NCI-H1105 (cell line): ENCODE measurements at regions not wholly inside any gene's neighbourhood (a gene's known extent, or its start where the extent isn't known, plus 50 kb on each side); places are given as distances from the start of the nearest gene placed in this dataset.
"Not testable (repeated sequence)": the region's sequence is repeated elsewhere in the genome, so short reads cannot be mapped to it uniquely, and the experiment has no call there.

Source experiments
- DNase-seq: peaks from one replicate; lab custom pipeline; 2025; lab: John Stamatoyannopoulos, UW

DNA sequence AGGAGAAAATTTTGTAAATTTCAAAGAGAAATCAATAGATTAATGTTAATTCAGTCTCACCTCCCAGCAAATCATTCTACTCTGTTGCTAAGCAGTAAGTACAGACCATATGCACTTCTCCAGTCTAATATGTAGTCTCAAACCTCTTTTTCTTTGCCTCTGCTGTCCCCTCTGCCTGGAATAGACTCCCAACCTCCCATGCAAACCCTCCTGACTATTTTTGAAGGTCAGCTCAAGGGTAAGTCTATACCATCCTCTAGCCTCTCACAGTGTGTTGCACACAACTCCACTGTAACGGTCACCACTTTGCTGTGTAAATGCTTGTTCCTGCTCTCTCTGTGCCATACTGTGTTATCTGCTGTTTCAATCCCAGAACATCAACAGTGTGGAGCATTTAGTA is 94.5 kb upstream of the TRIM77 start:
- DNase-seq, result not testable (repeated sequence)

DNA sequence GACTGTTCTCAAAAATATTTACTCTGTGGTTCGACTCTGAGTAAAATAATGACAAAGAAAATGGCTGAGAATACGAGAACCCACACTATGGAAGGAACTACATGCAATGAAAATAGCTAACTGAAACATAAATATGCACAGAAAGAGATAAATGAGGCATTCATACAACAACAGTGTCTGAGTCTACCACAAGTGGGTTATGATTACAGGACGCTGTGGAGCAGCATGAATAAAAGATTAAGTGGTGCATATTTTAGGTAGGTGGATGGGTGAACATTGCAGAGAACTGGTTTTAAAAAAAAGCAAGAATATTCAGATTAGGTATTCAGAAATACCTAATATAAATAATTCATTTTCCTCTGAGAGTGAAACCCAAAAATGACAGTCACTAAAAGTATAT is 93.9 kb upstream of the TRIM77 start:
- not testable (repeated sequence) for DNase-seq

GRCh38 chr11:89616999-89617602 is 93.0 kb upstream of the TRIM77 start:
- not testable (repeated sequence) for DNase-seq

DNA sequence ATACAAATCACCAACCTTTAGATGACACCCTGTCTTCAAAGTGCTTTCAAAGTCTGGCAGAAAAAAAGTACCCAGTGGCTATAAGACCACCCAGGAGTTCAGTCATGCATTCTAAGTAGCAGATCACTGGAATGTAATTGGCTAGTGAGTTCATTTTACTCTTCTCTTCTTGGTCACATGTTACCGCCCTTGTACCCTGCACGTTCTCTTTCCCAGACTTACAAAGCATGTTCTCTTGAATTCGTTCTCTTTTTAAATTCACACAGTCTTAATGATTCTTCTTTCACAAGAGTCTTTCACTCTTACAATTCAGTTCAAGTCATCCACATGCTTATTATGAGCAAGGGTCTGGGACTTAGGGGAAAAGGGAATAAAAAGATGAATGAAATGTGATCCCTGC is 89.4 kb upstream of the TRIM77 start:
- not testable (repeated sequence) for DNase-seq

- DNase-seq, result no peak
Observed at GRCh38 chr11:89625171-89625570, 84.9 kb upstream of the TRIM77 start.

DNA sequence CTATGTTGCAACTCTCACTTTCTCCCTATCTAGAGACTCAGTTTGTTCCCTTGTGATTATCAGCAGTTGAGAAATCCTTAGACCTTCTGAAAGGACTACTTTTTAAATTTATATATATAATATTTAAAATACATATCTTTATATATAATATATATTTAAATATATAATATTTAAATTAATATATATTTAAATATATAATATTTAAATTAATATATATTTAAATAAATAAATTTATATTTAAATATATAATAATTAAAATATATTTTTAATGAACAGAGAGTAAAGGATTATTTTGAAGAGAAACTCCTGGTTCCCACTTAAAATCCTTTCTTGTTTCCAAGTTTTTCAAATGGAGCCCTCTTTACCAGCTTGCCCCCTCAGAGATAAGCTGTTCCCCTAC is 83.7 kb upstream of the TRIM77 start:
- DNase-seq, result no peak

GRCh38 chr11:89626881-89627280 is 83.2 kb upstream of the TRIM77 start:
- DNase-seq, result not testable (repeated sequence)

DNA sequence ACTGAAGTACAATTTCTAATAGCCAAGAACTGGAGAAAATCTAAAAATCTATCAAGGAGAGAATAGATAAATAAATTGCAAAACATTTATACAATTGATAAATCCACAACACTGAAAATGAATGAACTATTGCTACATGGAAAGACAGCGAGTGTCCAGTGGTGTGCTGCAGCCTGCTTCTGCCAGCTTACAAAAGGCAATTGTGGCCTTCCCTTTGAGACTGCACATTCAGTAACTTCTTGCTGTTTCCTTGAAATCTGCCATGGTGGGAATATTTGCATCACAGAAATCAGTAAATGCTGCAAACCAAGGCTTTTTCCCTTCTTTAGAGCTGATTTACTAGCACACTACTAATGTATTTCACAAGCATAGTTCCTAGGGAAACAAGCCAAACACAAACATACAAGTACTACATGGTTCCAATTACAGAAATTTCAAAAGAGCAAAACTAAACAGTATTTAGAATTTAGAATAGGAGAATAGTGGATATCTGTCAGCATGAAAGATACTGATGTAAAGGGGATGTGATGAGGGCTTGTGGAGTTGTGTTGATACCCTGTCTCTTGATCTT is 76.9 kb upstream of the TRIM77 start:
- DNase-seq, result no peak

GRCh38 chr11:89640777-89641176 is 69.3 kb upstream of the TRIM77 start:
- DNase-seq, result not testable (repeated sequence)

- not testable (repeated sequence) for DNase-seq
Observed at GRCh38 chr11:89648232-89648631, 61.9 kb upstream of the TRIM77 start.

DNA sequence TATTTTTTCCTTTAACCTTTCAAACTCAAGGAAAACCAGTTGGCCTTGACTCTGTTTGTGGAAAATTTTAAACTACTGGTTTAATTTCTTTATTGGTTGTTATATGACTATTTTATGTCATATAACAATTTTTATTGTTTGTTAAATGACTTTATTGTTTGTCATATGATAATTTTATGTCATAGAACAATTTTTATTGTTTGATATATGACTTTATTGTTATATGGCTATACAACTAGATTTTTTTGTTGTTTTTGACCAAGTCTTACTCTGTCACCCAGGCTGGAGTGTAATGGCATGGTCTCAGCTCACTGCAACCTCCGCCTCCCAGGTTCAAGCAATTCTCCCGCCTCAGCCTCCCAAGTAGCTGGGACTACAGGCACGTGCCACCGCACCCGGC is 61.1 kb upstream of the TRIM77 start:
- DNase-seq, result not testable (repeated sequence)

GRCh38 chr11:89654669-89655068 is 55.4 kb upstream of the TRIM77 start:
- DNase-seq, result not testable (repeated sequence)

DNA sequence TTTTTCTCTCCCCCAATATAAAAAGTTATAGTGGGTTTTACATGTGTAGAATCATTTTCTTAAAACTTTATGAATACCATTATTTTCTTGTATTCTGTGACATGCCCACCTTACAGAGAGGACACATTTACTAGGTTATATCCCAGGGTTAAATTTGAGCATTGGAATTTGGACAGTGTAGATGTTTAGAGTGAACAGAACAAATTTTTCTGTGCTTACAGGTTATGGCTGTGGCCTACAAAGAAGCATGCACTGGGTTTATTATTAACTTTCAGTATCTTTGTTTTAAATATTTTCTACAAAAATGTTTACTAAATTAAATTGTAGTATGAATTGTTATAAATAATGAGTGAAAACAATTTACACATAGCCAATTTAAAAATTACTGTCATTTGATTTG is 51.3 kb upstream of the TRIM77 start:
- not testable (repeated sequence) for DNase-seq

DNA sequence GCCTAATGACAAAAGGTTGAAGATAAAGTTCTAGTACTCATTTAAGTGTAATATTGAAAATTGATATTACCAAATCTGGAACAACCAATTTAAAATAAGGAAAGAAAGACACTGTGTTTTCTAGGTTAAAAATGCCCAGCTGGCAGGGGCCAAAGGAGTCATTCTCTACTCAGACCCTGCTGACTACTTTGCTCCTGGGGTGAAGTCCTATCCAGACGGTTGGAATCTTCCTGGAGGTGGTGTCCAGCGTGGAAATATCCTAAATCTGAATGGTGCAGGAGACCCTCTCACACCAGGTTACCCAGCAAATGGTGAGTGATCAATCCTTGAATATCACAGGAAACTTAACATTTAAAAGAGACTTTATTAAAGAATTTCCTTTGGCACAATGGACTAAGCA is 50.7 kb upstream of the TRIM77 start:
- DNase-seq, result not testable (repeated sequence)

DNA sequence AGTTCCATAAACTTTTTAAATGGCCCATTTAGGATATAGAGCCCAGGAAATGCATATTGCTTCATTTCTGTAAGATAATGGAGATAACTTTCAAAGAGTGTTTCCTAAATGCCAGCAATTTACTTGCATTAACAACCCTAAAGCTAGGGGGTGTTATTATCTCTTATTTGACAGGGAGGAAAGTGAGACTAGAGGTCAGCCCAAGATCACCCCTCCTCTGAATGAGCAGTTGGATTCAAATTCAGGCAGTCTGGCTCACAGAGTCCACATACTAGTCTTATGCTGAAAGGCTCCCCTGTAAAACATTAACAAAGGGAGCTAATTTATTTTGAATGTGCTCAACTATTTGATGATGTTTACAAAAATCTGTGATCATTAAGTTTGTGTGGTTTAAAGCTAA is 49.9 kb upstream of the TRIM77 start:
- no peak for DNase-seq
